ENCODE measurements at regions not wholly inside any gene's neighbourhood (a gene's known extent, or its start where the extent isn't known, plus 50 kb on each side); places are given as distances from the start of the nearest gene placed in this dataset.

DNA sequence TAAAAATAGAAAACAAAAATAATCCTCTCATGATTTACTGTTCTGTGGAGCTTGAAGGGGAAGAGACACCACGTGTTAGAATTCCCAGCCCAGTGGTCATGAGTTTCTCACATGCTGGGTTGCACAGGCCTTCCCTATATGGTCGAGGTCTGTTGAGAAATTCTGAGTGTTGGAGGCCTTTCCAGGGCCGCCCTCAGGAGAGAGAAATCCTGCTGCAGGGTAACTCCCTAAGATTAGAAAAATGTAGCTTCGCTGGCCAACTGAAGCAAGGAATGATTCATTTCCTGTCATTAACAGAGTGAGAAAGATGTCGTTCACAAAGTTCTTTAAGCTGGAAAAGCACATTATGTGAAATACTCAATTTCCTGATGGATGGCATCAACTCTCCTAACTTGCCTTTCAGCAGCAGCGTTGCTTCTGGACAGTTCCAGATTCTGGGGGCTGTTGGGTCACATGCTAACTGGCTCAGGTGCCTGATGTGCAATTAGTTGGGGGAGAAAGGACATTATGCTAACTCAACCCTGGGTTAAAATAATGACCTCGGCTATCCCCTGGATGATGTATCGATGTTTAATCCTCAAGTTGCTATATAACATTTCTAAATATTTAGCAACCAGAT lies 104.8 kb upstream of the CD180 start:
- Histone ChIP-seq H2BK120ac (ENCODE audit: low read depth, low read length) (no peak overlapping the region), H3K9me3 (replicated peaks in 1 of 2; ENCODE audit: control insufficient read depth in 2 of 2, insufficient read depth in 1 of 2, low read depth in 1 of 2, low read length in 2 of 2) (peaks cover 0 to 1% of the 10 kb centered on the region in 2 donors), H2AK5ac (ENCODE audit: low read depth, low read length) (no peak overlapping the region), H3K4me3 (ENCODE audit: low read length in 2 of 2) (no peak overlapping the region), H3K27me3 (ENCODE audit: control insufficient read depth in 3 of 3, insufficient read depth in 3 of 3, low read depth in 1 of 3, low read length in 3 of 3) (no peaks in the 10 kb centered on the region), H4K8ac (ENCODE audit: low read depth, low read length) (no peak overlapping the region), H2BK12ac (ENCODE audit: low read length) (no peak overlapping the region), H3K27ac (replicated peaks; ENCODE audit: low read length) (no peak overlapping the region), H3K9ac (ENCODE audit: low read depth, low read length, poor library complexity) (no peak overlapping the region), H3K14ac (ENCODE audit: low read length) (no peak overlapping the region), H4K91ac (ENCODE audit: low read depth, low read length, poor library complexity) (no peak overlapping the region), H3K36me3 (replicated peaks in 1 of 2; ENCODE audit: control insufficient read depth in 2 of 2, insufficient read depth in 2 of 2, low read length in 2 of 2) (no peaks in the 10 kb centered on the region), H2AFZ (ENCODE audit: low read length) (peak overlapping the region; percentile 72), H3K79me1 (ENCODE audit: low read depth, low read length) (no peaks in the 10 kb centered on the region), H3K4ac (ENCODE audit: low read length) (no peak overlapping the region), H2BK5ac (ENCODE audit: low read length) (no peak overlapping the region), H3K4me1 (ENCODE audit: control insufficient read depth in 2 of 2, insufficient read depth in 1 of 2, low read depth in 1 of 2, low read length in 2 of 2) (peaks cover 0 to under 1% of the 10 kb centered on the region in 2 donors), H2BK15ac (ENCODE audit: low read length) (no peak overlapping the region), H3K23ac (ENCODE audit: low read depth, low read length, poor library complexity) (no peak overlapping the region), H3K18ac (ENCODE audit: low read length) (no peak overlapping the region), H3K4me2 (ENCODE audit: insufficient read depth, low read length, poor library complexity, severe bottlenecking) (no peak overlapping the region)
- no CpG with 5 or more reads among the region's 8 CpGs for WGBS, 2 donors (ENCODE audit: extremely low coverage in 2 of 2, insufficient read length in 2 of 2, insufficient replicate concordance in 1 of 2)
- no peak for DNase-seq (ENCODE audit: low spot score)

- peaks cover 0 to 1% of the 10 kb centered on the region in 2 donors for H3K9me3 ChIP-seq (replicated peaks in 1 of 2; ENCODE audit: control insufficient read depth in 2 of 2, insufficient read depth in 1 of 2, low read depth in 1 of 2, low read length in 2 of 2)
- no peak overlapping the region for H4K91ac ChIP-seq (ENCODE audit: low read depth, low read length, poor library complexity)
- H2AK5ac ChIP-seq (ENCODE audit: low read depth, low read length), result no peak overlapping the region
- H3K23ac ChIP-seq (ENCODE audit: low read depth, low read length, poor library complexity), result no peak overlapping the region
- no peak overlapping the region for H2BK120ac ChIP-seq (ENCODE audit: low read depth, low read length)
- H3K4me1 ChIP-seq (ENCODE audit: control insufficient read depth in 2 of 2, insufficient read depth in 1 of 2, low read depth in 1 of 2, low read length in 2 of 2), result peaks cover 0 to under 1% of the 10 kb centered on the region in 2 donors
- no CpG with 5 or more reads among the region's 2 CpGs for WGBS, 2 donors (ENCODE audit: extremely low coverage in 2 of 2, insufficient read length in 2 of 2, insufficient replicate concordance in 1 of 2)
- H3K27me3 ChIP-seq (ENCODE audit: control insufficient read depth in 3 of 3, insufficient read depth in 3 of 3, low read depth in 1 of 3, low read length in 3 of 3), result no peaks in the 10 kb centered on the region
- H3K9ac ChIP-seq (ENCODE audit: low read depth, low read length, poor library complexity), result no peak overlapping the region
- H4K8ac ChIP-seq (ENCODE audit: low read depth, low read length), result no peak overlapping the region
- H2BK5ac ChIP-seq (ENCODE audit: low read length), result no peak overlapping the region
- H3K4me3 ChIP-seq (ENCODE audit: low read length in 2 of 2), result no peak overlapping the region
- H3K36me3 ChIP-seq (replicated peaks in 1 of 2; ENCODE audit: control insufficient read depth in 2 of 2, insufficient read depth in 2 of 2, low read length in 2 of 2), result no peaks in the 10 kb centered on the region
- H2AFZ ChIP-seq (ENCODE audit: low read length), result peak overlapping the region; percentile 42
- H3K4me2 ChIP-seq (ENCODE audit: insufficient read depth, low read length, poor library complexity, severe bottlenecking), result no peak overlapping the region
- DNase-seq (ENCODE audit: low spot score), result no peak
- H3K14ac ChIP-seq (ENCODE audit: low read length), result no peak overlapping the region
- no peak overlapping the region for H3K18ac ChIP-seq (ENCODE audit: low read length)
- H2BK15ac ChIP-seq (ENCODE audit: low read length), result no peak overlapping the region
- no peaks in the 10 kb centered on the region for H3K79me1 ChIP-seq (ENCODE audit: low read depth, low read length)
- H3K27ac ChIP-seq (replicated peaks; ENCODE audit: low read length), result no peak overlapping the region
- no peak overlapping the region for H3K4ac ChIP-seq (ENCODE audit: low read length)
- no peak overlapping the region for H2BK12ac ChIP-seq (ENCODE audit: low read length)
Measured at GRCh38 chr5:67300326-67300725, 103.7 kb upstream of the CD180 start.

DNA sequence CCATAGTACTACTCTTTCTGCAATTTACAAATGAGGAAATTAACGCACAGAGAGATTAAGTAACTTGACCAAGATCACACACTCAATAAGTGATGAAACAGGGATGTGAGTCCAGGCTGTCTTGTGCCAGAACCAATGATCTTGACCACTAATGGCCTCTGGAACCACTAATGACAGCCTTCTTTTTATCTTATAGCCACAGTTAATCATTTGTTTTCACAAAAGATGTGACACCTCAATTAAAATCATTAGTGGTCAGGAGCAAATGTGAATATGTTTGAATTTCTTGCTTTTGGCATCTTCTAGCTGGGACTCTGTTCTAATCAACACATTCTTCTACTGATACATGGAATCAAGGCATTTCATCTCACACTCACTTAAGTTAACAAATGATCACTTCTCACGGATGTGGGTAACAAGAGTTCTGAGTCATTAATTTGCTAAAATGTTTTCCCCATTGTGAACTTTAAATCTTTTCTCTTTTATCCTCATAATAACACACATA lies 102.7 kb upstream of the CD180 start:
- H3K27me3 ChIP-seq (ENCODE audit: control insufficient read depth in 3 of 3, insufficient read depth in 3 of 3, low read depth in 1 of 3, low read length in 3 of 3), result no peaks in the 10 kb centered on the region
- no peak overlapping the region for H4K91ac ChIP-seq (ENCODE audit: low read depth, low read length, poor library complexity)
- no peak overlapping the region for H2AFZ ChIP-seq (ENCODE audit: low read length)
- WGBS, 2 donors (ENCODE audit: extremely low coverage in 2 of 2, insufficient read length in 2 of 2, insufficient replicate concordance in 1 of 2), result no CpG with 5 or more reads among the region's 2 CpGs
- H3K14ac ChIP-seq (ENCODE audit: low read length), result no peak overlapping the region
- no peak overlapping the region for H3K23ac ChIP-seq (ENCODE audit: low read depth, low read length, poor library complexity)
- DNase-seq (ENCODE audit: low spot score), result no peak
- H2BK5ac ChIP-seq (ENCODE audit: low read length), result no peak overlapping the region
- no peak overlapping the region for H2AK5ac ChIP-seq (ENCODE audit: low read depth, low read length)
- no peak overlapping the region for H2BK15ac ChIP-seq (ENCODE audit: low read length)
- no peak overlapping the region for H3K4me3 ChIP-seq (ENCODE audit: low read length in 2 of 2)
- no peaks in the 10 kb centered on the region for H3K36me3 ChIP-seq (replicated peaks in 1 of 2; ENCODE audit: control insufficient read depth in 2 of 2, insufficient read depth in 2 of 2, low read length in 2 of 2)
- H3K4ac ChIP-seq (ENCODE audit: low read length), result no peak overlapping the region
- H2BK120ac ChIP-seq (ENCODE audit: low read depth, low read length), result no peak overlapping the region
- H3K4me1 ChIP-seq (ENCODE audit: control insufficient read depth in 2 of 2, insufficient read depth in 1 of 2, low read depth in 1 of 2, low read length in 2 of 2), result peaks cover 0 to 3% of the 10 kb centered on the region in 2 donors
- H3K9ac ChIP-seq (ENCODE audit: low read depth, low read length, poor library complexity), result no peak overlapping the region
- no peak overlapping the region for H3K18ac ChIP-seq (ENCODE audit: low read length)
- no peak overlapping the region for H3K4me2 ChIP-seq (ENCODE audit: insufficient read depth, low read length, poor library complexity, severe bottlenecking)
- H3K27ac ChIP-seq (replicated peaks; ENCODE audit: low read length), result no peak overlapping the region
- H3K9me3 ChIP-seq (replicated peaks in 1 of 2; ENCODE audit: control insufficient read depth in 2 of 2, insufficient read depth in 1 of 2, low read depth in 1 of 2, low read length in 2 of 2), result peaks cover 0 to 1% of the 10 kb centered on the region in 2 donors
- no peaks in the 10 kb centered on the region for H3K79me1 ChIP-seq (ENCODE audit: low read depth, low read length)
- H2BK12ac ChIP-seq (ENCODE audit: low read length), result no peak overlapping the region
- no peak overlapping the region for H4K8ac ChIP-seq (ENCODE audit: low read depth, low read length)

GRCh38 chr5:67297802-67298532 lies 101.4 kb upstream of the CD180 start:
- Histone ChIP-seq H3K27ac (replicated peaks; ENCODE audit: low read length) (no peak overlapping the region), H3K14ac (ENCODE audit: low read length) (no peak overlapping the region), H3K4me2 (ENCODE audit: insufficient read depth, low read length, poor library complexity, severe bottlenecking) (no peak overlapping the region), H3K4me1 (ENCODE audit: control insufficient read depth in 2 of 2, insufficient read depth in 1 of 2, low read depth in 1 of 2, low read length in 2 of 2) (peaks cover 0 to 3% of the 10 kb centered on the region in 2 donors), H2BK12ac (ENCODE audit: low read length) (no peak overlapping the region), H3K27me3 (ENCODE audit: control insufficient read depth in 3 of 3, insufficient read depth in 3 of 3, low read depth in 1 of 3, low read length in 3 of 3) (no peaks in the 10 kb centered on the region), H3K9ac (ENCODE audit: low read depth, low read length, poor library complexity) (no peak overlapping the region), H3K23ac (ENCODE audit: low read depth, low read length, poor library complexity) (no peak overlapping the region), H3K9me3 (replicated peaks in 1 of 2; ENCODE audit: control insufficient read depth in 2 of 2, insufficient read depth in 1 of 2, low read depth in 1 of 2, low read length in 2 of 2) (peaks cover 0 to 1% of the 10 kb centered on the region in 2 donors), H2BK15ac (ENCODE audit: low read length) (no peak overlapping the region), H4K91ac (ENCODE audit: low read depth, low read length, poor library complexity) (no peak overlapping the region), H2BK120ac (ENCODE audit: low read depth, low read length) (no peak overlapping the region), H2BK5ac (ENCODE audit: low read length) (no peak overlapping the region), H3K4ac (ENCODE audit: low read length) (no peak overlapping the region), H3K4me3 (ENCODE audit: low read length in 2 of 2) (no peak overlapping the region), H4K8ac (ENCODE audit: low read depth, low read length) (no peak overlapping the region), H2AFZ (ENCODE audit: low read length) (no peak overlapping the region), H3K79me1 (ENCODE audit: low read depth, low read length) (no peaks in the 10 kb centered on the region), H3K36me3 (replicated peaks in 1 of 2; ENCODE audit: control insufficient read depth in 2 of 2, insufficient read depth in 2 of 2, low read length in 2 of 2) (no peaks in the 10 kb centered on the region), H2AK5ac (ENCODE audit: low read depth, low read length) (no peak overlapping the region), H3K18ac (ENCODE audit: low read length) (no peak overlapping the region)
- DNase-seq (ENCODE audit: low spot score), result no peak
- no CpG with 5 or more reads among the region's 5 CpGs for WGBS, 2 donors (ENCODE audit: extremely low coverage in 2 of 2, insufficient read length in 2 of 2, insufficient replicate concordance in 1 of 2)
